GM19238 (cell line): ENCODE measurements at regions not wholly inside any gene's neighbourhood (a gene's known extent, or its start where the extent isn't known, plus 50 kb on each side); places are given as distances from the start of the nearest gene placed in this dataset.
A peak's percentile ranks its signal among the peaks of the same experiment; 100 is the strongest.
"Not testable (repeated sequence)": the region's sequence is repeated elsewhere in the genome, so short reads cannot be mapped to it uniquely, and the experiment has no call there.

ENCODE experiments used
- DNase-seq: peaks from one replicate; pipeline ENCODE4 v3.0.0; 2011; ENCODE audit warnings: low spot score; ENCODE audit not compliant: insufficient read length

- DNase-seq = not testable (repeated sequence)
Observed at GRCh38 chr12:54799966-54800365, 54.4 kb upstream of the MUCL1 start.

- no peak for DNase-seq
Observed at GRCh38 chr12:54798651-54799050, 55.7 kb upstream of the MUCL1 start.

GRCh38 chr12:54796991-54797390 lies 57.3 kb upstream of the MUCL1 start:
- DNase-seq = no peak

- no peak for DNase-seq
Observed at GRCh38 chr12:54795644-54796043, 58.7 kb upstream of the MUCL1 start.

- DNase-seq = no peak
Observed at GRCh38 chr12:54786081-54786480, 68.2 kb upstream of the MUCL1 start.

- DNase-seq = no peak
Observed at GRCh38 chr12:54784115-54784514, 70.2 kb upstream of the MUCL1 start.

- not testable (repeated sequence) for DNase-seq
Observed at GRCh38 chr12:54777031-54777430, 77.3 kb upstream of the MUCL1 start.

GRCh38 chr12:54773593-54773992 lies 80.7 kb upstream of the MUCL1 start:
- DNase-seq = no peak

GRCh38 chr12:54765652-54766051 lies 88.7 kb upstream of the MUCL1 start:
- DNase-seq = no peak

GRCh38 chr12:54762390-54762789 lies 91.9 kb upstream of the MUCL1 start:
- no peak for DNase-seq

- no peak for DNase-seq
Observed at GRCh38 chr12:54759751-54760150, 94.6 kb upstream of the MUCL1 start.

GRCh38 chr12:54751493-54751892 lies 102.8 kb upstream of the MUCL1 start:
- no peak for DNase-seq

GRCh38 chr12:54749191-54749818 lies 101.1 kb upstream of the DCD start:
- DNase-seq = peak; percentile 7

GRCh38 chr12:54744590-54744989 lies 96.4 kb upstream of the DCD start:
- no peak for DNase-seq

- DNase-seq = no peak
Observed at GRCh38 chr12:54740882-54741281, 92.7 kb upstream of the DCD start.

GRCh38 chr12:54736549-54736948 lies 88.4 kb upstream of the DCD start:
- no peak for DNase-seq

- DNase-seq = no peak
Observed at GRCh38 chr12:54734196-54734950, 86.2 kb upstream of the DCD start.

GRCh38 chr12:54725233-54725843 lies 77.2 kb upstream of the DCD start:
- DNase-seq = no peak

GRCh38 chr12:54723379-54724256 lies 75.5 kb upstream of the DCD start:
- DNase-seq = no peak

GRCh38 chr12:54721312-54721711 lies 73.1 kb upstream of the DCD start:
- DNase-seq = no peak

GRCh38 chr12:54719691-54720090 lies 71.5 kb upstream of the DCD start:
- no peak for DNase-seq

GRCh38 chr12:54716261-54716660 lies 68.1 kb upstream of the DCD start:
- DNase-seq = no peak
